ENCODE measurements at regions not wholly inside any gene's neighbourhood (a gene's known extent, or its start where the extent isn't known, plus 50 kb on each side); places are given as distances from the start of the nearest gene placed in this dataset.

DNA sequence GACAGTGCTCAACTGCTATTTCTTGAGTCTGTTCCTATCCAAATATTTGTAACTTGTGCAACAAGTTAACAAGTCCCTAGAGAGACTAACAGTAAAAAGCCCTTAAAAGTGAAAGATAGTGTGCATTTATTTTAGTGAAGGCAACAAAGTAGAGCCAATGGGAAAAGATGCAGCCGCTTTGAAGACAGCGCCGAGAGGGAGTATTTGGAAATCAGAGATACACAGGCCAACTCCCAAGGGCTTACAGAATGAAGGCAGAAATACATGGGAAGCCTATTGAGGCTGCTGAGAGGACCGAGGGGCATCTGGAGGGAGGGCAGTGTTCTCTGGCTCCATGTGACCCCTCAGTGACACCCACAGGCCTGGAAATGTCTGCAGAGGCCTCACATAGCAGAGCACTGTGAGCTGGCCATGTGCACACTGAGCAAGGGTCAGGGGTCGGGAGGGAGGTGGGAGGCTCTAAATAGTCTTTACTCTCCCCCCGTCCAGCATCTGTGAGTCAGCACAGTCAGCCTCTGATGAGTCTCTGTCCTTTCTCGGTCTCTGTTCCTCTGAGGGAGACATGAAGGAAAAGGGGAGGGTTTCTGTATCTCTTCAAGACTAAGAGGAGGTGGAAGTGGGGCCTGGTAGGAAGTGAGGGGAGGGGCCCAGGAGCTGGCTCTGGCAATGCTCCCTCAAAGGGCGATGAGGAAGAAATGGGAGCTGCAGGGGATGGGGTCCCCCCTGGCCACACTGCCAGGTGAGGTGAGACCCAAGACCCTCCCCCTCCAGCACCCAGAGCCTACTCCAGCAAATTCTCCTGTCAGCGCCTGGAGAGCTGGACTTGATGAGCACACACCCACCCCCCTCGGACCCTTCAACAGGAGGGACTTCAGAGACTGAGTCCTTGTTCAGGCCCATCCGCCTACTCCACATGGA, 133.6 kb downstream of the SP3 start:
- peak; percentile 52 for DNase-seq

DNA sequence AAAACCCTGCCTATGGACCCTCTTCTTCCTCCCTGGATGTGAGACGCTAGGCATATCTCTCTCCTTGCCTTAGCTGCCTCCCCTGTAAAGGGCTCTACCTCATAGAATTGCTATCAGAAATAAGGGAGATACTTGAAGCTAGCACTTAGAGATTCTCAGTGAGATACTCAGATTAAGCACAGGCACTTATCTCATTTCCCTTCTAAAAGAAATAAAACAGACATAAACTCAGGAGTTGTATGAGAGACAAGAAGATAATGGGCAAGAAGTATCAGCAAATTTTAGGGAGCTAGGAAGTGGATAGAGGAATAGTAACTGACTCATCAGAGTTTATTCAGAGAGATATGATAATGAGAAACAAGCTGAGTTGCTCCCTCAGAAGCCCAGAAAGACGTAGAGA, 131.0 kb downstream of the SP3 start:
- DNase-seq: no peak

- no peak for DNase-seq
Measured at GRCh38 chr2:173835726-173836125, 129.4 kb downstream of the SP3 start.

- no peak for DNase-seq
Measured at GRCh38 chr2:173841110-173841509, 124.1 kb downstream of the SP3 start.

DNA sequence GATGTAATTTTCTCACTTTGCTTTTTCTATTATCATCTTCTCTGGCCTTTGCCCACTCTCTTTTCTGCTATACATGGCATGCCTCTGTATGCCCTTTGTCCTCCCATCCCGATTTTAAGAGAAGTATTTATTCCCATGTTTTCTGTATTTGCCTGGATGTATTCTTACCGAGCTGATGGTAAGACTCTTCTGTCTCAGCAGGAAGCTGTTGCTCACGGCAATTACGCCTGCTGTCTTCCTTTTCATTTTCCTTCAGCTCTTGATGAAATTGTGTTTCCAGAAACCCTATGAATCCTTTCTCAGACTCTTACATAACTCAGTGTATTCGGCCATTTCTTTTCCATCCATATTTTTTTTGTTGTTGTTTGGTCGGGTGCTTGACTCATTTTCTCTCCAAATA, 121.6 kb downstream of the SP3 start:
- DNase-seq: no peak

- peak; percentile 31 for DNase-seq
Measured at GRCh38 chr2:173851141-173851641, 114.0 kb downstream of the SP3 start.

DNA sequence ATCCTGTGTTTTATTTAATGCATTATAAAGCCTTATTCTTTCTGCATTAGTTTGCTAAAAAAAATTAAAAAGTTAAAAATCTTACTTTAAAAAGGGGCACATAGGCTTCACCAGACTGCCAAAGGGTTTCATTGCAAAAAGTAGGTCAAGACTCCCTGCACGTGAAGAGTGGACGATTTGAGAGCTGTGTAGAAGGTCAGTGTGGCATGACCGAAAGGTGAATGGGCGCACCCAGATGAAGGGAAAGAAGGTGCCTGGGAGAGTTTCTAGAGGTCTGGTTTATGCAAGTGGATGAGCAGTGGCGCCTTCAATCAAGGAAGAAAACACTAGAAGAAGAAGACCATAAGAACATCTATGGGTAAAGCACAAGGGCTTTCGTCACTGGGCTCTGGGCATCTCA, 111.0 kb downstream of the SP3 start:
- no peak for DNase-seq

DNA sequence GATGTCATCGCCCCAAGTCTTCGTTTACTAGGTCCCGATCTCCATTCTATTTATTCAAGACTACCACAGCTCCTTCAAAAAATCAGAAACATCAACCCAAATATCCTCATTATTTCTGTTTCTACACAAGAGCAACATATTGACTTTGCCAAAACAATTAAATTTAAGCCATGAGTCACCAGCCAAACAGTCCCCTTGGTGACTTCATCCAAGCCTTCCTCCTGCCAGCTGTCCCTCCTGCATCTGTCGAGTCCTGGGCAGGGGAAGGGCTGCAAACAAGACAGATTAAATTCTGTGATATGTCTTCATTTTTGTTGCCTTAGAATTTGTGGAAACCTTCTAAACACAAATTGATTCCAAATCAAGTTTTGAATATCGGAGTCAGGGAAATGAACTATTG, 110.3 kb downstream of the SP3 start:
- peak; percentile 60 for DNase-seq

DNA sequence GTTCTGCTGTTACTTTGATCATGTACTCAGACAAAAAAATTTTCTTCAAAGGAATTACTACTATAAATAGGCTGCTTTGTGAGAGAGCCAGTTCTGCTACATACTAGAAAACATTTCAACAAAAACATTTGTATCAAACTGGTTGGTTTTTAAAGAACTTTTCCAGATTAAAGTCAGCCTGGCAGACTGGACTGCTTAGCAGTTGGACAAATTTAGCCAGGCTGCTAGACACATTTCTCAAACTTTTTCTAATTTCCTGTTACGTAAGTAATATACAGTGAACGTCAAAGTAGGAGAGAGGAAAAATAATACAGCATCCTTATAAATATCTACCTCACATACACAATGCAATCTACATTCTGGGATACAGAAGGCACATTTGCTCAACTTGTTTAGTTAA, 109.5 kb downstream of the SP3 start:
- no peak for DNase-seq

Measured in fibroblast of skin of right quadriceps (primary cell).